Loucy (cell line): ENCODE measurements at regions not wholly inside any gene's neighbourhood (a gene's known extent, or its start where the extent isn't known, plus 50 kb on each side); places are given as distances from the start of the nearest gene placed in this dataset.

Experiments
- H2AFZ ChIP-seq: fragments of 200-600 bp; sonication (generic); 2 replicates; pipeline ENCODE4 v1.6.0; 2016; ENCODE audit warnings: antibody characterized with exemption, mild to moderate bottlenecking, low read length, moderate library complexity
- H3F3A ChIP-seq: fragments of 200-600 bp; 2 replicates; pipeline ENCODE4 v1.6.0; 2016; ENCODE audit warnings: antibody characterized with exemption, low read depth, mild to moderate bottlenecking
- H3K27me3 ChIP-seq: fragments of 200-600 bp; sonication (generic); 2 replicates; pipeline ENCODE4 v1.6.1; 2014; ENCODE audit warnings: low read length, mild to moderate bottlenecking; ENCODE audit not compliant: insufficient read depth, poor library complexity, severe bottlenecking
- H3K36me3 ChIP-seq: fragments of 200-600 bp; sonication (generic); 2 replicates; pipeline ENCODE4 v1.6.1; 2016; ENCODE audit warnings: low read length; ENCODE audit not compliant: insufficient read depth
- H3K4me1 ChIP-seq: fragments of 200-600 bp; sonication (generic); 2 replicates; pipeline ENCODE4 v1.5.1; 2014; ENCODE audit warnings: low read length, mild to moderate bottlenecking; ENCODE audit not compliant: insufficient read depth, poor library complexity, severe bottlenecking
- H3K4me2 ChIP-seq: fragments of 200-600 bp; sonication (generic); 2 replicates; pipeline ENCODE4 v1.6.0; 2014; ENCODE audit warnings: antibody characterized with exemption, low read length, low read depth, mild to moderate bottlenecking; ENCODE audit not compliant: poor library complexity, severe bottlenecking
- H3K4me3 ChIP-seq: fragments of 200-600 bp; sonication (generic); 2 replicates; pipeline ENCODE4 v1.5.1; 2014; ENCODE audit warnings: low read length, mild to moderate bottlenecking, mixed read lengths; ENCODE audit not compliant: poor library complexity, severe bottlenecking
- H3K79me2 ChIP-seq: fragments of 200-600 bp; sonication (generic); 2 replicates; pipeline ENCODE4 v1.6.1; 2014; ENCODE audit warnings: low read length; ENCODE audit not compliant: insufficient read depth
- H3K9ac ChIP-seq: fragments of 200-600 bp; sonication (generic); 2 replicates; pipeline ENCODE4 v1.6.0; 2014; ENCODE audit warnings: mild to moderate bottlenecking, low read depth, low read length, moderate library complexity; ENCODE audit not compliant: poor library complexity, severe bottlenecking
- H3K9me2 ChIP-seq: fragments of 200-600 bp; sonication (generic); replicated peaks from 2 replicates; pipeline ENCODE4 v1.6.1; 2016; ENCODE audit warnings: low read depth, low read length, mixed read lengths
- H3K9me3 ChIP-seq: fragments of 200-600 bp; sonication (generic); 2 replicates; pipeline ENCODE4 v1.6.1; 2014; ENCODE audit warnings: mild to moderate bottlenecking, antibody characterized with exemption, low read length, low read depth; ENCODE audit not compliant: insufficient read depth
- H4K20me1 ChIP-seq: fragments of 200-600 bp; sonication (generic); 2 replicates; pipeline ENCODE4 v1.6.0; 2014; ENCODE audit warnings: antibody characterized with exemption, low read length, mild to moderate bottlenecking; ENCODE audit not compliant: insufficient read depth, poor library complexity, severe bottlenecking
- CTCF ChIP-seq: fragments of 200-600 bp; sonication (generic); conservative IDR thresholded peaks from 2 replicates; pipeline ENCODE4 v1.5.1; 2014; ENCODE audit warnings: mild to moderate bottlenecking, antibody characterized with exemption, low read length
- EZH2phosphoT487 ChIP-seq: fragments of 200-600 bp; IDR thresholded peaks from 2 replicates; pipeline ENCODE4 v1.6.1; 2018; ENCODE audit warnings: antibody characterized with exemption, mild to moderate bottlenecking, moderate library complexity, borderline replicate concordance

GRCh38 chr10:128614802-128615553, 488.8 kb upstream of the MKI67 start:
- H3K9me2 ChIP-seq = no peaks in the 10 kb centered on the region
- H3K27me3 ChIP-seq = no peaks in the 10 kb centered on the region
- no peak overlapping the region for H3K4me2 ChIP-seq
- H3K4me3 ChIP-seq = no peak overlapping the region
- no peaks in the 10 kb centered on the region for H3K79me2 ChIP-seq
- H3F3A ChIP-seq = no peaks in the 10 kb centered on the region
- H3K9ac ChIP-seq = no peak overlapping the region
- no peaks in the 10 kb centered on the region for H3K4me1 ChIP-seq
- H3K36me3 ChIP-seq = no peaks in the 10 kb centered on the region
- TF ChIP-seq CTCF = no peak
- TF ChIP-seq EZH2phosphoT487 = no peak
- H4K20me1 ChIP-seq = no peaks in the 10 kb centered on the region
- no peaks in the 10 kb centered on the region for H3K9me3 ChIP-seq
- no peak overlapping the region for H2AFZ ChIP-seq

- Histone ChIP-seq H3K27me3 (no peaks in the 10 kb centered on the region), H4K20me1 (no peaks in the 10 kb centered on the region), H3K36me3 (no peaks in the 10 kb centered on the region), H3K79me2 (no peaks in the 10 kb centered on the region), H2AFZ (no peak overlapping the region), H3K4me2 (no peak overlapping the region), H3K9me3 (no peaks in the 10 kb centered on the region), H3F3A (no peaks in the 10 kb centered on the region), H3K9me2 (no peaks in the 10 kb centered on the region), H3K9ac (no peak overlapping the region), H3K4me1 (no peaks in the 10 kb centered on the region), H3K4me3 (no peak overlapping the region)
- TF ChIP-seq EZH2phosphoT487 (no peak), CTCF (no peak)
Measured at GRCh38 chr10:128617532-128617931, 491.3 kb upstream of the MKI67 start.

GRCh38 chr10:128622706-128623105, 496.5 kb upstream of the MKI67 start:
- no peaks in the 10 kb centered on the region for H3K9me3 ChIP-seq
- H3K4me1 ChIP-seq = no peaks in the 10 kb centered on the region
- no peak overlapping the region for H3K4me3 ChIP-seq
- no peak overlapping the region for H3K9ac ChIP-seq
- H3F3A ChIP-seq = no peaks in the 10 kb centered on the region
- no peak overlapping the region for H2AFZ ChIP-seq
- H3K36me3 ChIP-seq = no peaks in the 10 kb centered on the region
- no peak overlapping the region for H3K4me2 ChIP-seq
- no peaks in the 10 kb centered on the region for H3K79me2 ChIP-seq
- no peak for TF ChIP-seq EZH2phosphoT487
- TF ChIP-seq CTCF = no peak
- H3K27me3 ChIP-seq = no peaks in the 10 kb centered on the region
- no peaks in the 10 kb centered on the region for H4K20me1 ChIP-seq
- no peaks in the 10 kb centered on the region for H3K9me2 ChIP-seq
